ENCODE measurements at regions not wholly inside any gene's neighbourhood (a gene's known extent, or its start where the extent isn't known, plus 50 kb on each side); places are given as distances from the start of the nearest gene placed in this dataset.

- TF ChIP-seq CTCF (IDR thresholded peaks at IDR 0.05; ENCODE audit: insufficient read depth, low read length, poor library complexity, severe bottlenecking) (no peak), EZH2phosphoT487 (conservative IDR thresholded peaks at IDR 0.05; ENCODE audit: low read length) (no peak)
These were observed 334.2 kb upstream of the SEMA6D start for GRCh38 chr15:47383102-47383501.

All from SU-DHL-6 (cell line).